Mammary epithelial cell (primary cell): ENCODE measurements at regions not wholly inside any gene's neighbourhood (a gene's known extent, or its start where the extent isn't known, plus 50 kb on each side); places are given as distances from the start of the nearest gene placed in this dataset.

Experiments used
- EZH2 ChIP-seq: IDR thresholded peaks from 2 replicates; pipeline ENCODE4 v1.6.1; 2012; ENCODE audit warnings: low read length, inconsistent platforms, borderline replicate concordance
- TF ChIP-seq, protein P1 (sequence below), 2 donors: IDR thresholded peaks in 1 of 2; conservative IDR thresholded peaks in 1 of 2; 2 replicates each; pipeline ENCODE4 v1.5.1; 2011 to 2012; ENCODE audit warnings: inconsistent platforms in 2 of 2, low read length in 2 of 2, mild to moderate bottlenecking in 2 of 2, control low read depth in 1 of 2, low read depth in 1 of 2; ENCODE audit not compliant: insufficient read depth in 1 of 2; ENCODE audit errors: extremely low read depth in 1 of 2

DNA sequence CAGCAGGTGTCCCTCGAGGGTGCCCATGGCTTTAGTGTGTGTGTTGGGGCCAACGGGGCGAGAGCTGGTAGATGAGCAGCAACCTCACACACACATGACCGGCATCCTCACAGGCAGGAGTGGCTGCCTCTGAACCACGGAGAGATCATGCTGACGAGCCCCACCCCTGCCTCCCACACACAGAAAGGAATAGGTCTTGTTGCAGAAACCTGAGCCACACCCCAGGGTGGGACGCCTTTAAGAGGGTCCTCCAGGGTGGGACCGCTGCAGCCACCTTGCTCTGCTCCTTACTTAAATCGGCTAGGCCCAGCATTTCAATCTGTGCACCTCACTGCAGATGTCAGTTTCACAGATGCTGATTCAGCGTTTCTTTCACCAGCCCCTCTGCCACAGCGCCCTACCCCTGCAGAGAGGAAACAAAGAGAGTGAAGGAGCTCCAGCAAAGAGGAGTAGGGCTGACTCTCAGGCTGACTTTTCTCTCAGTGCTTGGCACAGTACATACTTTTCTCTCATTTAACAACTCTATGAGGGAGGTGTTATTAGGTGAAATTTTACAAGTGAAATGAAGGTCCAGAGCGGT lies 61.2 kb upstream of the EPHB3 start:
- TF ChIP-seq, protein P1, sequence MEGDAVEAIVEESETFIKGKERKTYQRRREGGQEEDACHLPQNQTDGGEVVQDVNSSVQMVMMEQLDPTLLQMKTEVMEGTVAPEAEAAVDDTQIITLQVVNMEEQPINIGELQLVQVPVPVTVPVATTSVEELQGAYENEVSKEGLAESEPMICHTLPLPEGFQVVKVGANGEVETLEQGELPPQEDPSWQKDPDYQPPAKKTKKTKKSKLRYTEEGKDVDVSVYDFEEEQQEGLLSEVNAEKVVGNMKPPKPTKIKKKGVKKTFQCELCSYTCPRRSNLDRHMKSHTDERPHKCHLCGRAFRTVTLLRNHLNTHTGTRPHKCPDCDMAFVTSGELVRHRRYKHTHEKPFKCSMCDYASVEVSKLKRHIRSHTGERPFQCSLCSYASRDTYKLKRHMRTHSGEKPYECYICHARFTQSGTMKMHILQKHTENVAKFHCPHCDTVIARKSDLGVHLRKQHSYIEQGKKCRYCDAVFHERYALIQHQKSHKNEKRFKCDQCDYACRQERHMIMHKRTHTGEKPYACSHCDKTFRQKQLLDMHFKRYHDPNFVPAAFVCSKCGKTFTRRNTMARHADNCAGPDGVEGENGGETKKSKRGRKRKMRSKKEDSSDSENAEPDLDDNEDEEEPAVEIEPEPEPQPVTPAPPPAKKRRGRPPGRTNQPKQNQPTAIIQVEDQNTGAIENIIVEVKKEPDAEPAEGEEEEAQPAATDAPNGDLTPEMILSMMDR (conservative IDR thresholded peaks at IDR 0.05 in 1 of 2, IDR thresholded peaks at IDR 0.05 in 1 of 2; ENCODE audit: extremely low read depth in 1 of 2, insufficient read depth in 1 of 2, low read depth in 1 of 2, low read length in 2 of 2): no peak
- TF ChIP-seq EZH2: no peak
